ENCODE measurements at regions not wholly inside any gene's neighbourhood (a gene's known extent, or its start where the extent isn't known, plus 50 kb on each side); places are given as distances from the start of the nearest gene placed in this dataset.

GRCh38 chr16:85164838-85165516, 52.7 kb upstream of the CIBAR2 start:
- no peak for TF ChIP-seq POLR2A (IDR thresholded peaks at IDR 0.05; ENCODE audit: low read depth, low read length)
- TF ChIP-seq POU2F2 (IDR thresholded peaks at IDR 0.05; ENCODE audit: low read depth, low read length): no peak
- no peak for TF ChIP-seq POLR2AphosphoS5 (IDR thresholded peaks at IDR 0.05; ENCODE audit: low read depth, low read length)

Data from GM12891 (cell line).